ENCODE measurements at regions not wholly inside any gene's neighbourhood (a gene's known extent, or its start where the extent isn't known, plus 50 kb on each side); places are given as distances from the start of the nearest gene placed in this dataset.

DNA sequence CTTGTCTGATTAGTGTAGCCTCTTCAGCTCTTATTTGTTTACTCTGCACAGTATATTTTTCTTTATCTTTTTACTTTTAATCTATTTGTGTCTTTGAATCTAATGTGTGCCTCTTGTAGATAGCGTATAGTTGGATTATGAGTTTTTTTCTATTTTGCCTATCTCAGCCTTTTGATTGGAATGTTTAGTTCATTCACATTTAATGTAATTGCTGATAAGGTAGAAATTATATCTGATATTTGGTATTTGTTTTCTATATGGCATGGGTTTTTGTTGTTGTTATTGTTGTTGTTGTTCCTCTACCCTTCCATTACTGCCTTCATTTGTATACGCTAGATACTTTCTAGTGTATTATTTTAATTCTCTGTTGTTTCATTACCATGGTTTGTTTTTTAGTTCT, 131.7 kb upstream of the GRIK3 start:
- TF ChIP-seq, protein P1, sequence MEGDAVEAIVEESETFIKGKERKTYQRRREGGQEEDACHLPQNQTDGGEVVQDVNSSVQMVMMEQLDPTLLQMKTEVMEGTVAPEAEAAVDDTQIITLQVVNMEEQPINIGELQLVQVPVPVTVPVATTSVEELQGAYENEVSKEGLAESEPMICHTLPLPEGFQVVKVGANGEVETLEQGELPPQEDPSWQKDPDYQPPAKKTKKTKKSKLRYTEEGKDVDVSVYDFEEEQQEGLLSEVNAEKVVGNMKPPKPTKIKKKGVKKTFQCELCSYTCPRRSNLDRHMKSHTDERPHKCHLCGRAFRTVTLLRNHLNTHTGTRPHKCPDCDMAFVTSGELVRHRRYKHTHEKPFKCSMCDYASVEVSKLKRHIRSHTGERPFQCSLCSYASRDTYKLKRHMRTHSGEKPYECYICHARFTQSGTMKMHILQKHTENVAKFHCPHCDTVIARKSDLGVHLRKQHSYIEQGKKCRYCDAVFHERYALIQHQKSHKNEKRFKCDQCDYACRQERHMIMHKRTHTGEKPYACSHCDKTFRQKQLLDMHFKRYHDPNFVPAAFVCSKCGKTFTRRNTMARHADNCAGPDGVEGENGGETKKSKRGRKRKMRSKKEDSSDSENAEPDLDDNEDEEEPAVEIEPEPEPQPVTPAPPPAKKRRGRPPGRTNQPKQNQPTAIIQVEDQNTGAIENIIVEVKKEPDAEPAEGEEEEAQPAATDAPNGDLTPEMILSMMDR (IDR thresholded peaks at IDR 0.05; ENCODE audit: insufficient read depth, low read length): no peak
- TF ChIP-seq GABPA (IDR thresholded peaks at IDR 0.05; ENCODE audit: low read depth) (no peak), POLR2AphosphoS5 (IDR thresholded peaks at IDR 0.05; ENCODE audit: low read depth) (no peak)
